ENCODE measurements at regions not wholly inside any gene's neighbourhood (a gene's known extent, or its start where the extent isn't known, plus 50 kb on each side); places are given as distances from the start of the nearest gene placed in this dataset.

GRCh38 chr12:76277480-76277879, 70.7 kb downstream of the BBS10 start:
- DNase-seq (no peak), ATAC-seq (no peak)
- Histone ChIP-seq H3K9me3 (no peaks in the 10 kb centered on the region), H3K36me3 (ENCODE audit: low read depth) (no peaks in the 10 kb centered on the region), H3K4me3 (no peak overlapping the region), H3K4me1 (ENCODE audit: low read depth) (no peaks in the 10 kb centered on the region)
- intact Hi-C loops (cut with DNase I, micrococcal nuclease): no loop called here
- TF ChIP-seq, protein P1, sequence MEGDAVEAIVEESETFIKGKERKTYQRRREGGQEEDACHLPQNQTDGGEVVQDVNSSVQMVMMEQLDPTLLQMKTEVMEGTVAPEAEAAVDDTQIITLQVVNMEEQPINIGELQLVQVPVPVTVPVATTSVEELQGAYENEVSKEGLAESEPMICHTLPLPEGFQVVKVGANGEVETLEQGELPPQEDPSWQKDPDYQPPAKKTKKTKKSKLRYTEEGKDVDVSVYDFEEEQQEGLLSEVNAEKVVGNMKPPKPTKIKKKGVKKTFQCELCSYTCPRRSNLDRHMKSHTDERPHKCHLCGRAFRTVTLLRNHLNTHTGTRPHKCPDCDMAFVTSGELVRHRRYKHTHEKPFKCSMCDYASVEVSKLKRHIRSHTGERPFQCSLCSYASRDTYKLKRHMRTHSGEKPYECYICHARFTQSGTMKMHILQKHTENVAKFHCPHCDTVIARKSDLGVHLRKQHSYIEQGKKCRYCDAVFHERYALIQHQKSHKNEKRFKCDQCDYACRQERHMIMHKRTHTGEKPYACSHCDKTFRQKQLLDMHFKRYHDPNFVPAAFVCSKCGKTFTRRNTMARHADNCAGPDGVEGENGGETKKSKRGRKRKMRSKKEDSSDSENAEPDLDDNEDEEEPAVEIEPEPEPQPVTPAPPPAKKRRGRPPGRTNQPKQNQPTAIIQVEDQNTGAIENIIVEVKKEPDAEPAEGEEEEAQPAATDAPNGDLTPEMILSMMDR (IDR thresholded peaks at IDR 0.05): no peak

GRCh38 chr12:76276499-76277151, 71.6 kb downstream of the BBS10 start:
- Histone ChIP-seq H3K9me3 (no peaks in the 10 kb centered on the region), H3K4me1 (ENCODE audit: low read depth) (no peaks in the 10 kb centered on the region), H3K4me3 (no peak overlapping the region), H3K36me3 (ENCODE audit: low read depth) (no peaks in the 10 kb centered on the region)
- no peak for ATAC-seq
- intact Hi-C loops (cut with DNase I, micrococcal nuclease): no loop called here
- TF ChIP-seq, protein P1 (IDR thresholded peaks at IDR 0.05): no peak
- no peak for DNase-seq

DNA sequence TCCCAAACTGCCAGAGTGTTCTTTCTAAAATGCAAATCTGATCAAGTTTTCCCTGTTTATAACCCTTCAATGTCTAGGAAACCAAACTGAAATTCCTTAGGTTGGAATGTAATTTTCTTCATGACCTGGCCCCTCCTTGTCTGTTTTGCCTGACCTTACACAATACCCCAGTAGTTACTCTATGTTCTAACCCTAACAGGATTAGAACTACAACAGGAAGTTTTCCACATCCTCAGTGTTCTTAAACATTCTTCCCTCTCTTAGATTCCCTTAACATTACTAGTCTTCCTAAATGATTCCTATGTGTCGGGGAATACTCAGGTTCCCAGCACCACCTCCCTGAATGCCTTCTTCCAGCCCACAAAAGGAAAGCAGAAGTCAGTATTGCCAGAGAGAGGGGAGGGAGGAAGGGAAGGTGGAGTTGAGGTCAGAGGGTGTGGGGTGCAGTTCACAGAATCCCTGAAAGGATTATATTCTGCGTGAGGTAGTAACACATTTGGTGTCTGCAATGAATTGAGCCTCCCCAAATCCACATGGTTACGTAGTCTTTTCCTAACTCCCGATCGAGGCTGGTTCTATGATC, 72.6 kb downstream of the BBS10 start:
- H3K9me3 ChIP-seq: no peaks in the 10 kb centered on the region
- H3K4me3 ChIP-seq: no peak overlapping the region
- TF ChIP-seq, protein P1 (IDR thresholded peaks at IDR 0.05): no peak
- intact Hi-C loops (cut with DNase I, micrococcal nuclease): no loop called here
- no peaks in the 10 kb centered on the region for H3K36me3 ChIP-seq (ENCODE audit: low read depth)
- H3K4me1 ChIP-seq (ENCODE audit: low read depth): no peaks in the 10 kb centered on the region
- DNase-seq (no peak), ATAC-seq (no peak)

GRCh38 chr12:76274420-76275083, 73.7 kb downstream of the BBS10 start:
- H3K4me1 ChIP-seq (ENCODE audit: low read depth): no peaks in the 10 kb centered on the region
- no peaks in the 10 kb centered on the region for H3K9me3 ChIP-seq
- intact Hi-C loops (cut with DNase I, micrococcal nuclease): no loop called here
- H3K4me3 ChIP-seq: no peak overlapping the region
- ATAC-seq (no peak), DNase-seq (no peak)
- no peaks in the 10 kb centered on the region for H3K36me3 ChIP-seq (ENCODE audit: low read depth)
- TF ChIP-seq, protein P1 (IDR thresholded peaks at IDR 0.05): no peak

DNA sequence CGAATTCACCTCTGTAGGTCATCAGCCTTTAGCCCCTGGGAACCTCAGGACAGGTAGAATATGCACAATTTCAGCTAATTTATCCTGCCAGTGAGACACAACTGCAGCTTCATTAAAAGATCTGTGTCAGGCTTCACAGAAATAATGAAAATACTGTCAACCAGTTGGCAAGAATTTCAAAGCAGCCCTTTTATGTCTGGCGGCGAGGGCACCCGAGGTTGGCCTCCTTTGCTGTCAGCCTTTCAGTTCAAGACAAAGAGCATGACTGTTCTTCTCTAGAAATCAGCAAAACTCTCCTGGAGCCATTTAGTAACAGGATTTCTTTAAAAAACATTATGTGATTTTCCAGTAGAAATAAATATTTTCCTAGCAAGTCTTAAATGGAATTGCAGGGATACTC, 75.9 kb downstream of the BBS10 start:
- no peak for DNase-seq
- TF ChIP-seq, protein P1 (IDR thresholded peaks at IDR 0.05): no peak
- no peaks in the 10 kb centered on the region for H3K36me3 ChIP-seq (ENCODE audit: low read depth)
- intact Hi-C loops (cut with DNase I, micrococcal nuclease): no loop called here
- no peaks in the 10 kb centered on the region for H3K9me3 ChIP-seq
- no peak overlapping the region for H3K4me3 ChIP-seq
- ATAC-seq: no peak
- no peaks in the 10 kb centered on the region for H3K4me1 ChIP-seq (ENCODE audit: low read depth)

Data from mucosa of descending colon (tissue), 3 donors.